Stomach (tissue), 8 donors: ENCODE measurements at regions not wholly inside any gene's neighbourhood (a gene's known extent, or its start where the extent isn't known, plus 50 kb on each side); places are given as distances from the start of the nearest gene placed in this dataset.

Experiments
- DNase-seq, 2 donors: peaks; one replicate each; pipeline versions ENCODE4 v3.0.0 to v3.0.0-alpha.2; 2013 to 2019
- H3K27ac ChIP-seq, 5 donors: fragments of 200-600 bp in 4 of 5; sonication (generic) in 4 of 5; one replicate each; pipeline ENCODE4 v1.5.1; 2013 to 2019; ENCODE audit warnings: mild to moderate bottlenecking in 1 of 5, moderate library complexity in 1 of 5
- H3K27me3 ChIP-seq, 3 donors: fragments of 200-600 bp; sonication (generic); one replicate each; pipeline ENCODE4 v1.5.1; 2017 to 2019; ENCODE audit warnings: mixed run types in 1 of 3
- H3K36me3 ChIP-seq, 4 donors: fragments of 200-600 bp; sonication (generic); 1 replicate in 3 of 4; 2 replicates in 1 of 4; pipeline ENCODE4 v1.5.1; 2016 to 2019
- H3K4me1 ChIP-seq, 4 donors: fragments of 200-600 bp; sonication (generic); one replicate each; pipeline ENCODE4 v1.5.1; 2016 to 2019
- H3K4me3 ChIP-seq, 4 donors: fragments of 200-600 bp; sonication (generic) in 3 of 4; one replicate each; pipeline ENCODE4 v1.5.1; 2016 to 2019; ENCODE audit warnings: mild to moderate bottlenecking in 1 of 4
- H3K9me3 ChIP-seq, 4 donors: fragments of 200-600 bp; sonication (generic); one replicate each; pipeline ENCODE4 v1.5.1; 2016 to 2019
- EP300 ChIP-seq: sonication (generic); formaldehyde crosslinking; IDR thresholded peaks from one replicate; pipeline ENCODE4 v1.6.1; 2017; ENCODE audit warnings: antibody characterized with exemption
- POLR2A ChIP-seq, 4 donors: fragments of 450-650 bp; IDR thresholded peaks; one replicate each; pipeline ENCODE4 v1.6.1; 2016; ENCODE audit warnings: antibody characterized with exemption in 4 of 4, control low read depth in 2 of 4, mild to moderate bottlenecking in 1 of 4, moderate library complexity in 1 of 4
- POLR2AphosphoS5 ChIP-seq, 3 donors: sonication (generic); formaldehyde crosslinking; IDR thresholded peaks; one replicate each; pipeline ENCODE4 v1.6.1; 2016; ENCODE audit warnings: antibody characterized with exemption in 3 of 3
- WGBS, 5 donors: extraction: QIAGEN DNeasy Blood & Tissue Kit in 3 of 5; methylation state at CpG; one replicate each; pipeline versions ENCODE4 v1.1.5 to v1.1.7; 2013 to 2018; 5-methylcytosine and 5-hydroxymethylcytosine counted together
- intact Hi-C: fragments of 100-400 bp; cut with DNase I; formaldehyde crosslinking; loops from one replicate; pipeline ENCODE4 v1.15.1; 2023; ENCODE audit warnings: low total_unique reads
- TF ChIP-seq, protein P1 (sequence below), 7 experiments: fragments of 450-650 bp in 4 of 7; fragments of 200-600 bp in 3 of 7; sonication (generic) in 3 of 7; IDR thresholded peaks; one replicate each; pipeline ENCODE4 v1.5.1; 2016 to 2019; ENCODE audit warnings: antibody characterized with exemption in 7 of 7, control low read depth in 2 of 7, mild to moderate bottlenecking in 1 of 7
- donor health status: healthy with polysubstance abuse.
- donor health status: Bipolar disorder and iron deficiency.
- donor health status: healthy.

DNA sequence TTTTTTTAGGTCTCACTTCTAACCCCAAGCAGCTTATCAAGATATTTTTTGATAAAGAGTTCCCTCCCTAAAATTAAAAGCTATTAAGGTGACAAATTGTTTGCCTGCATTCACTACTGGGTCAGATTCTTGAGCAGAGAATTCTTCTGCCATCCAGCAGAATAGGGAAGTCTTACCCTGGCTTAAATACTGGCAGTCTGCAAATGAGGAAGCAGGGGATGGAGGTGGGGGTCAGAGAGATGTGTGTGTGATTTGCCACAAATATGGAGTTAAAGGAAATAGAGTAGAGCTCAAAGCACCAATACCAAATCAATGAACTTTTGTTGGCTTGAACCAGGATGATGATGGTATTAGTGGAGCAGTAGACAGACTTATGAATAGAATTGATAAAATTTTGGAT, 122.2 kb downstream of the ANXA5 start:
- Histone ChIP-seq H3K27me3 (no peaks in the 10 kb centered on the region), H3K4me1 (no peaks in the 10 kb centered on the region), H3K9me3 (peaks cover 0 to 9% (median 0%) of the 10 kb centered on the region in 4 donors), H3K27ac (no peak overlapping the region), H3K4me3 (no peak overlapping the region), H3K36me3 (no peaks in the 10 kb centered on the region)
- intact Hi-C loops: no loop called here
- no peak for TF ChIP-seq EP300
- TF ChIP-seq, protein P1, sequence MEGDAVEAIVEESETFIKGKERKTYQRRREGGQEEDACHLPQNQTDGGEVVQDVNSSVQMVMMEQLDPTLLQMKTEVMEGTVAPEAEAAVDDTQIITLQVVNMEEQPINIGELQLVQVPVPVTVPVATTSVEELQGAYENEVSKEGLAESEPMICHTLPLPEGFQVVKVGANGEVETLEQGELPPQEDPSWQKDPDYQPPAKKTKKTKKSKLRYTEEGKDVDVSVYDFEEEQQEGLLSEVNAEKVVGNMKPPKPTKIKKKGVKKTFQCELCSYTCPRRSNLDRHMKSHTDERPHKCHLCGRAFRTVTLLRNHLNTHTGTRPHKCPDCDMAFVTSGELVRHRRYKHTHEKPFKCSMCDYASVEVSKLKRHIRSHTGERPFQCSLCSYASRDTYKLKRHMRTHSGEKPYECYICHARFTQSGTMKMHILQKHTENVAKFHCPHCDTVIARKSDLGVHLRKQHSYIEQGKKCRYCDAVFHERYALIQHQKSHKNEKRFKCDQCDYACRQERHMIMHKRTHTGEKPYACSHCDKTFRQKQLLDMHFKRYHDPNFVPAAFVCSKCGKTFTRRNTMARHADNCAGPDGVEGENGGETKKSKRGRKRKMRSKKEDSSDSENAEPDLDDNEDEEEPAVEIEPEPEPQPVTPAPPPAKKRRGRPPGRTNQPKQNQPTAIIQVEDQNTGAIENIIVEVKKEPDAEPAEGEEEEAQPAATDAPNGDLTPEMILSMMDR (IDR thresholded peaks at IDR 0.05): no peak
- no peak for TF ChIP-seq POLR2A (IDR thresholded peaks at IDR 0.05)
- TF ChIP-seq POLR2AphosphoS5 (IDR thresholded peaks at IDR 0.05): no peak
- no peak for DNase-seq

DNA sequence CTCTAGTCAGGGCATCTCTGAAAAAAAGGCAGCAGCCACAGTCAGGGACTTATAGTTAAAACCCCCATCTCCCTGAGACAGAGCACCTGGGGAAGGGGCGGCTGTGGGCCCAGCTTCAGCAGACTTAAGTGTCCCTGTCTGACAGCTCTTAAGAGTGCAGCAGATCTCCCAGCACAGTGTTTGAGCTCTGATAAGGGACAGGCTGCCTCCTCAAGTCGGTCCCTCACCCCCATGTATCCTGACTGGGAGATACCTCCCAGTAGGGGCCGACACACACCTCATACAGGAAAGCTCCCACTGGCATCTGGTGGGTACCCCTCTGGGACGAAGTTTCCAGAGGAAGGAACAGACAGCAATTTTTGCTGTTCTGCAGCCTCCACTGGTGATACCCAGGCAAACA, 129.0 kb downstream of the ANXA5 start:
- 79 to 90% (median 81%) methylated on average over 4 of the region's 4 CpGs for WGBS, 5 donors

DNA sequence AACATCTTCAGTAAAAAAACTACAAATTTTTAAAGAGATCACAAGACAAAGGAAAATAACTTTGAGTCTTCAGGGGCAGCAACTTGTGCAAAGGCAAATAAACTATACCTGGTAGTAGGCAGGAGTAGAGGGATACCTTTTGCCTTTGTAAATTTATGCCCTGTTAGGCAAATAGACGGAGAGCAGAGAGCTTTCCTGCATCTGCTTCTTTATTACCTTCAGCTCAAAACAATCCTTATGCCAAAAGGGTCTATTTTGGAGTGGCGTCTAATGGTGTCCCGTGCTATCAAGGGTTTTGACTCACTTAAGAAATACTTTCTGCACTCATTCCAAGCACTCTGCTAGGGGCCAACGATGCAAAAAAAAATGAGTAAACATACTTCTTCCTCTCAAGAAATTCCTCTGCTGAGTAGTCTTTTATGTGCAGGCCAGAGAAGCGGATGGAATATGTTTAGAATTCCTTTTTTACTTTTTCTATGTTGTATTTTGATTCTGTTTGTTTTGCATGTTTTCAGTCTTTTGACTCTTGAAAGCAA, 131.9 kb downstream of the ANXA5 start:
- no peaks in the 10 kb centered on the region for H3K9me3 ChIP-seq
- intact Hi-C loops: no loop called here
- 27 to 37% (median 31%) methylated on average over 5 of the region's 5 CpGs for WGBS, 5 donors
- no peak overlapping the region for H3K27ac ChIP-seq
- H3K4me3 ChIP-seq: no peak overlapping the region
- peaks cover 0 to 8% (median 0%) of the 10 kb centered on the region in 3 donors for H3K27me3 ChIP-seq
- no peak for DNase-seq
- no peaks in the 10 kb centered on the region for H3K36me3 ChIP-seq
- no peaks in the 10 kb centered on the region for H3K4me1 ChIP-seq
- TF ChIP-seq, protein P1 (IDR thresholded peaks at IDR 0.05): no peak

More for the DNA sequence above, 129.0 kb downstream of the ANXA5 start:
- Histone ChIP-seq H3K4me3 (no peak overlapping the region), H3K4me1 (no peaks in the 10 kb centered on the region), H3K27ac (no peak overlapping the region), H3K36me3 (no peaks in the 10 kb centered on the region), H3K27me3 (peaks cover 0 to 8% (median 0%) of the 10 kb centered on the region in 3 donors), H3K9me3 (peaks cover 0 to 2% (median 0%) of the 10 kb centered on the region in 4 donors)
- intact Hi-C loops: no loop called here
- no peak for DNase-seq
- TF ChIP-seq, protein P1 (IDR thresholded peaks at IDR 0.05): no peak

DNA sequence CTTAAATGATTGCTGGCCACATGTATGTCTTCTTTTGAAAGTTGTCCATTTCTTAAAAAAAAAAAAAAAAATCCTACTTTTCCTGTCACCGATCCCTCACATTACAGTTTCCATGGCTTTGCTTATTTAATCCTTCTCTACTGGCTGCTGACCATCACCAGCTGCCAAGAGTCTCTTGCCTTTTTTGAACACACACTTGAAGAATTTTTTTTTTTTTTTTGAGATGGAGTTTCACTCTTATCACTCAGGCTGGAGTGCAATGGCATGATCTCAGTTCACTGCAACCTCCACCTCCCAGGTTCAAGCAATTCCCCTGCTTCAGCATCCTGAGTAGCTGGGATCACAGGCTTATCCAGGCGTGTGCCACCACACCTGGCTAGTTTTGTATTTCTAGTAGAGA, 134.0 kb downstream of the ANXA5 start:
- peaks cover 0 to 7% (median 0%) of the 10 kb centered on the region in 3 donors for H3K27me3 ChIP-seq
- no peak overlapping the region for H3K27ac ChIP-seq
- DNase-seq: no peak
- WGBS, 5 donors: 72 to 77% (median 72%) methylated on average over 2 of the region's 2 CpGs
- intact Hi-C loops: no loop called here
- no peaks in the 10 kb centered on the region for H3K9me3 ChIP-seq
- no peaks in the 10 kb centered on the region for H3K4me1 ChIP-seq
- TF ChIP-seq, protein P1 (IDR thresholded peaks at IDR 0.05): no peak
- TF ChIP-seq POLR2AphosphoS5 (IDR thresholded peaks at IDR 0.05) (no peak), EP300 (no peak), POLR2A (IDR thresholded peaks at IDR 0.05) (no peak)
- H3K4me3 ChIP-seq: no peak overlapping the region
- H3K36me3 ChIP-seq: no peaks in the 10 kb centered on the region
